HG03378 (cell line): ENCODE measurements at regions not wholly inside any gene's neighbourhood (a gene's known extent, or its start where the extent isn't known, plus 50 kb on each side); places are given as distances from the start of the nearest gene placed in this dataset.

Source experiments
- ATAC-seq: cut with Tn5 transposase; IDR thresholded peaks from one replicate; pipeline ENCODE4 v1.9.1; 2021; ENCODE audit warnings: mild to moderate bottlenecking, moderate library complexity; ENCODE audit not compliant: unreplicated experiment

GRCh38 chr6:16976385-16977183, 125.3 kb upstream of the STMND1 start:
- ATAC-seq = no peak

GRCh38 chr6:16974704-16975359, 127.0 kb upstream of the STMND1 start:
- no peak for ATAC-seq

GRCh38 chr6:16974387-16974673, 127.5 kb upstream of the STMND1 start:
- no peak for ATAC-seq

GRCh38 chr6:16973545-16974386, 128.1 kb upstream of the STMND1 start:
- ATAC-seq = no peak

GRCh38 chr6:16973051-16973450, 128.8 kb upstream of the STMND1 start:
- ATAC-seq = no peak

GRCh38 chr6:16972535-16972934, 129.3 kb upstream of the STMND1 start:
- ATAC-seq = no peak

- ATAC-seq = no peak
These were observed 131.9 kb upstream of the STMND1 start for GRCh38 chr6:16969699-16970655.

- ATAC-seq = no peak
These were observed 133.7 kb upstream of the STMND1 start for GRCh38 chr6:16968101-16968500.

GRCh38 chr6:16967470-16967817, 134.4 kb upstream of the STMND1 start:
- no peak for ATAC-seq

GRCh38 chr6:16966791-16967469, 134.9 kb upstream of the STMND1 start:
- no peak for ATAC-seq

- ATAC-seq = no peak
These were observed 136.2 kb upstream of the STMND1 start for GRCh38 chr6:16965689-16966088.

GRCh38 chr6:16964553-16965499, 137.0 kb upstream of the STMND1 start:
- ATAC-seq = peak; percentile 78

- no peak for ATAC-seq
These were observed 140.3 kb upstream of the STMND1 start for GRCh38 chr6:16961577-16961976.

- ATAC-seq = no peak
These were observed 142.1 kb upstream of the STMND1 start for GRCh38 chr6:16959789-16960188.

- no peak for ATAC-seq
These were observed 145.5 kb upstream of the STMND1 start for GRCh38 chr6:16956361-16956760.

GRCh38 chr6:16955899-16956298, 146.0 kb upstream of the STMND1 start:
- no peak for ATAC-seq

GRCh38 chr6:16953905-16954304, 147.9 kb upstream of the STMND1 start:
- ATAC-seq = no peak

GRCh38 chr6:16953446-16953845, 148.4 kb upstream of the STMND1 start:
- ATAC-seq = no peak
